Panc1 (cell line): ENCODE measurements at regions not wholly inside any gene's neighbourhood (a gene's known extent, or its start where the extent isn't known, plus 50 kb on each side); places are given as distances from the start of the nearest gene placed in this dataset.

Experiments
- ATAC-seq: fragments of 200-7000 bp; cut with Tn5 transposase; 2 replicates; pipeline ENCODE4 v1.9.1; 2020; ENCODE audit warnings: mild to moderate bottlenecking, moderate library complexity
- BruUV-seq: library from RNA; stranded (reverse); fragments of 400-500 nt; replicated peaks from 2 replicates; lab custom pipeline; 2021; lab: Mats Ljungman, UMichigan
- CTCF ChIA-PET: fragments of 300-600 bp; sonication (Branson Sonifier 250); formaldehyde crosslinking; loops from one replicate; lab custom pipeline; 2022; ENCODE audit warnings: antibody characterized with exemption; lab: Charles Lee
- POLR2A ChIA-PET: fragments of 300-600 bp; sonication (Branson Sonifier 250); formaldehyde crosslinking; loops from one replicate; lab custom pipeline; 2022; ENCODE audit warnings: antibody characterized with exemption; lab: Charles Lee
- DNase-seq: peaks from one replicate; pipeline ENCODE4 v3.0.0-alpha.2; 2010; ENCODE audit warnings: low read depth, low spot score
- H3K27ac ChIP-seq: 2 replicates; pipeline ENCODE4 v1.5.1; 2011; ENCODE audit warnings: mild to moderate bottlenecking, low read length, inconsistent platforms
- H3K27me3 ChIP-seq: fragments of 200-500 bp; sonication (Bioruptor generic); 2 replicates; pipeline ENCODE4 v1.6.0; 2014; ENCODE audit warnings: low read length, inconsistent platforms; ENCODE audit not compliant: control insufficient read depth, insufficient read depth
- H3K36me3 ChIP-seq: fragments of 200-500 bp; sonication (Bioruptor generic); 2 replicates; pipeline ENCODE4 v1.5.1; 2014; ENCODE audit warnings: inconsistent platforms, mild to moderate bottlenecking, low read length, moderate library complexity; ENCODE audit not compliant: control insufficient read depth, insufficient read depth
- H3K4me1 ChIP-seq: 2 replicates; pipeline ENCODE4 v1.5.1; 2011; ENCODE audit warnings: inconsistent platforms, mild to moderate bottlenecking, low read length, moderate library complexity; ENCODE audit not compliant: control insufficient read depth, insufficient read depth
- H3K4me3 ChIP-seq, 2 experiments: 2 replicates each; pipeline ENCODE4 v1.5.1; 2011 to 2012; ENCODE audit warnings: low read depth in 2 of 2, low read length in 2 of 2, mild to moderate bottlenecking in 2 of 2, inconsistent platforms in 1 of 2, moderate library complexity in 1 of 2
- H3K9me3 ChIP-seq: fragments of 200-500 bp; sonication (Bioruptor generic); 2 replicates; pipeline ENCODE4 v1.5.1; 2014; ENCODE audit warnings: low read depth, mild to moderate bottlenecking, inconsistent platforms, low read length, moderate library complexity; ENCODE audit not compliant: control insufficient read depth, insufficient read depth
- CTCF ChIP-seq: fragments of 450-650 bp; IDR thresholded peaks from 2 replicates; pipeline ENCODE4 v1.5.1; 2017; ENCODE audit warnings: mild to moderate bottlenecking
- POLR2AphosphoS5 ChIP-seq: IDR thresholded peaks from 2 replicates; pipeline ENCODE4 v1.6.1; 2012; ENCODE audit warnings: mild to moderate bottlenecking, low read depth, low read length, moderate library complexity
- REST ChIP-seq, 2 experiments: IDR thresholded peaks; 2 replicates each; pipeline ENCODE4 v1.6.1; 2011 to 2012; ENCODE audit warnings: low read depth in 2 of 2, control low read depth in 1 of 2, low read length in 1 of 2, mild to moderate bottlenecking in 1 of 2, moderate library complexity in 1 of 2; ENCODE audit not compliant: insufficient read depth in 1 of 2
- SIN3A ChIP-seq: IDR thresholded peaks from 2 replicates; pipeline ENCODE4 v1.6.1; 2012; ENCODE audit warnings: low read depth, mild to moderate bottlenecking, low read length, moderate library complexity, borderline replicate concordance; ENCODE audit not compliant: insufficient read depth
- TCF7L2 ChIP-seq: IDR thresholded peaks from 2 replicates; pipeline ENCODE4 v1.6.1; 2011; ENCODE audit warnings: mild to moderate bottlenecking, low read depth, low read length, inconsistent platforms
- in situ Hi-C: cut with HindIII; loops from 2 replicates; pipeline ENCODE4 v1.10.0; 2016; ENCODE audit warnings: low sequenced_read_pairs, low pct_unique_long_range_greater_than_20kb
- intact Hi-C: fragments of 100-400 bp; cut with micrococcal nuclease; formaldehyde crosslinking; loops from one replicate; pipeline ENCODE4 v1.10.0; 2022; ENCODE audit not compliant: unreplicated experiment

- intact Hi-C loops (no loop called here), in situ Hi-C loops (no loop called here)
- ChIA-PET POLR2A (no interaction called here), CTCF (no interaction called here)
- Histone ChIP-seq H3K36me3 (no peaks in the 10 kb centered on the region), H3K27me3 (no peaks in the 10 kb centered on the region), H3K4me1 (no peaks in the 10 kb centered on the region), H3K4me3 (no peak overlapping the region), H3K27ac (no peak overlapping the region), H3K9me3 (no peaks in the 10 kb centered on the region)
- DNase-seq (no peak), ATAC-seq (no peak)
- no peak for TF ChIP-seq SIN3A
- BruUV-seq = no TSS peak
Measured at GRCh38 chr20:58109918-58110635, 118.4 kb downstream of the ANKRD60 start.

- no peak for DNase-seq
- intact Hi-C loops (no loop called here), in situ Hi-C loops (no loop called here)
- H3K4me1 ChIP-seq = no peaks in the 10 kb centered on the region
- no peak for TF ChIP-seq TCF7L2
- ChIA-PET CTCF (no interaction called here), POLR2A (no interaction called here)
- H3K27ac ChIP-seq = no peak overlapping the region
- no peaks in the 10 kb centered on the region for H3K9me3 ChIP-seq
- H3K27me3 ChIP-seq = no peaks in the 10 kb centered on the region
- H3K4me3 ChIP-seq = no peak overlapping the region
- H3K36me3 ChIP-seq = no peaks in the 10 kb centered on the region
- no TSS peak for BruUV-seq
- ATAC-seq = no peak
Measured at GRCh38 chr20:58109126-58109880, 119.2 kb downstream of the ANKRD60 start.

- no peak for DNase-seq
- no peak for ATAC-seq
- Histone ChIP-seq H3K27ac (no peak overlapping the region), H3K36me3 (no peaks in the 10 kb centered on the region), H3K27me3 (no peaks in the 10 kb centered on the region), H3K4me1 (no peaks in the 10 kb centered on the region), H3K4me3 (no peak overlapping the region), H3K9me3 (no peaks in the 10 kb centered on the region)
- intact Hi-C loops = no loop called here
- no TSS peak for BruUV-seq
- POLR2A ChIA-PET = no interaction called here
- in situ Hi-C loops = no loop called here
- CTCF ChIA-PET = interaction anchor here (0.5 kb wide), 1 partner anchor 40 kb away, joined by 4 read pairs; no protein-coding TSS in a partner anchor
- TF ChIP-seq CTCF (no peak), TCF7L2 (no peak), REST (IDR thresholded peaks at IDR 0.05; ENCODE audit: insufficient read depth in 1 of 2, low read depth in 2 of 2, low read length in 1 of 2) (no peak), POLR2AphosphoS5 (no peak), SIN3A (no peak)
Measured at GRCh38 chr20:58107533-58107932, 120.9 kb downstream of the ANKRD60 start.
